HG03175 (cell line): ENCODE measurements at regions not wholly inside any gene's neighbourhood (a gene's known extent, or its start where the extent isn't known, plus 50 kb on each side); places are given as distances from the start of the nearest gene placed in this dataset.

ENCODE experiments used
- ATAC-seq: cut with Tn5 transposase; IDR thresholded peaks from one replicate; pipeline ENCODE4 v1.9.1; 2021; ENCODE audit warnings: mild to moderate bottlenecking, moderate library complexity; ENCODE audit not compliant: unreplicated experiment

GRCh38 chr1:116262207-116262994 is 110.6 kb upstream of the ATP1A1 start:
- no peak for ATAC-seq

DNA sequence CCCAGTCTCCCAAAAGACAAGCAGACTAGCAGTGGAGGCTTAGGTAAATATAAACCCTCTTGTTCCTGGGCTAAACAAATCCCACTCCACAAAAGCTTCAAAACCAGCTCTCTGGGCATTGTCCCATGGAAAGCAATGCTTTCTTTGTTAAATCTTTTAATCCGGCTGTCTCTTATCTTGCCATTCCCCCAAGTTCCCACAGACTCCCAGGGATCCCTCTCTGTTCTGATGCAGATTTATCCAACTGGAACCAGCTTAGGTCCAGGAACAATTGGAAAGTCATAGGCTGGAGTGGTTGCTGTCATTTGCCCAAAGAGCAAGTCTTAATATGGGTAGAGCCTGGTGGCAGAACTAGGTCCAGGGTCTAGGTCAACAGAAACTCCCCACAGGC is 110.1 kb upstream of the ATP1A1 start:
- ATAC-seq, result no peak

DNA sequence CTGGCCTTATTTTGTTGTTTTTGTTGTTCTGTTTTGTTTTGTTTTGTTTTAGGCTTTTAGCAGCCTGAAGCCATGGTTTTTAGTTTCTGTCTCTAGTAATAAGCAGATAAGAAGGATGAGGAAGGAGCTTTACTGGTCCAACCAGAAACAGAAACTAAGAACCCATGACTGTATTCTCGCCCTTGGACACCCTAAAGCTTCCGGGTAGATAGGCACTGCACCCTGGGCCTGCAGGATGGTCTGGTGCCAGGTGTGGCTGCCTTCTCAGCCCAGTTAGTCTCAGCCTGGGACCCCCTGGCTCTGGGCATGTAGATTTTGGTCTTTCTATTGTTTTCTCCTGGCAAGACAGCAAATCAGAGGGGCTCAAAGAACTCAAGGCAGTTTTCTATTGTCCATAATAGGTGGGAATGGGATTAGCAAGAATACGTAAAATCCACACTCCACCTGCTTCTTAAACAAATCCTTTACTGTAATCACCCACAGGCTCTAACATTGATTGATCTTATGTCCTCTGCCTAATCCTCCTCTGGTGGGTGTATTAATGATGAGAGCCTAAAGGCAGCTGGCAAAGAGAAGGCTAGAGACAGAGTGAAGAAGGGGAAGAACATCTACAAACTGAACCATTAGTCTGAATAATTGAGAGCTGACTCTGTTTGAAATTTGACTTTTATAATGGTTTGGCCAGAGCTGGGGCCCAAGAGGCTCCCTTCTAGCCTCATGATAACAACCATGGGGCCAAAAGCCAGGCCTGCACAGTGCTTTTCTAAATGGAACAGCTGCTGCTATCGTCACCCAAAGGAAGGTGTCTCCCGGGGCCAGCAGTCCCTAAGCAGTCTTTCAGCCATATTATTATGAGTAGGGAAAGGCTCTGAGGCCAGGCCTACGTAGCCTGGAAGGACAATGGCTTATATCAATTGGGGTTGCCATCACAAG is 106.8 kb upstream of the ATP1A1 start:
- no peak for ATAC-seq

- no peak for ATAC-seq
Observed at GRCh38 chr1:116266864-116267212, 106.2 kb upstream of the ATP1A1 start.

- ATAC-seq, result no peak
Observed at GRCh38 chr1:116268211-116268610, 104.8 kb upstream of the ATP1A1 start.

GRCh38 chr1:116270316-116271057 is 102.6 kb upstream of the ATP1A1 start:
- no peak for ATAC-seq

DNA sequence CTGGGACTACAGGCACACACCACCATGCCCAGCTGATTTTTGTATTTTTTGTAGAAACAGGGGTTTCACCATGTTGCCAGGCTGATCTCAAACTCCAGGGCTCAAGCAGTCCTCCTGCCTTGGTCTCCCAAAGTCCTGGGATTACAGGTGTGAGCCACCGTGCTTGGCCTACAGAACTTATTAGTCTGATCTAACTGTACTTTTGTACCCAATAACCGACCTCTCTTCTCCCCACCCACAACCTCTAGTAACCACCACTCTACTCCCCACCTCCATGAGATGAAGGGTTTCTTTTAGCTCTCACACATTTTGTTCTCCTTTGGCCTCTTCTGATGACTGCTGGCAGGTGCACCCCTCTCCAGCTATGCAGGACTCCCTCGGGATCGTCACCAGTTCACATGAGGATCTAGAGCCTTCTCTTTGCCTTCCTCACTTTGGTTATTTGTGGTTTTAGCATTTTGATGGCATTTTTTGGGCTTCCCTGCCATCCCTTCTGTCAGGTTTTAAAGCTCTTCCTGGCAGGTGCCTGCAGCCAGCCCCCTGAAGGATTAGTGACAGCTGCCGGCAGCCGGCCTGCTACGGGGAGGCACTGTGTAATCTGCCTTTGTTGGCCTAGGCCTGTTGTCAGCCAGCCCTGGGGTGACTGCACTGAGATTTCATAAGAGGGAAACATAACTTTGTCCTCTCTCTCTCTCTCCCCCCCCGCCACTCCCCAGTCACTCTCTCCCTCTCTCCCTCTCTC is 99.8 kb upstream of the ATP1A1 start:
- ATAC-seq, result no peak

DNA sequence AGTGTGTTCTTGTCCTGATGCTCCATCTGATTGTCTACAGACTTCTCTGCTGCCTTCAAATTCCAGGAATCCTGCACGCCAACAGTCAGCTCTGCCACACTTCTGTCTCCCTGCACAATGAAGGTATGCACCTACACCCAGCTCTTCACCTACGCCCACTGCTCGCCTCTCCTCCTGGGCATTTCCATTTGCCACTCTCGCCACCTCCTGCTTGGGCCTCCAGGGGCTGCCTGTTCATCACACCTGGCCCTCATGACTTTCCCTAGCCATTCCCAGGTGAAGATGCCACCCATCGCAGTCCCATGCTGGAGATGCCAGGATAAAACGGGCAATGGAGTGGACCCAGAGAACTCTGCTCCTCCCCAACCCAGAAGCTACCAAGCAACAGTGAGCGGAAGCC is 96.5 kb upstream of the ATP1A1 start:
- no peak for ATAC-seq

- no peak for ATAC-seq
Observed at GRCh38 chr1:116277840-116278540, 95.1 kb upstream of the ATP1A1 start.

GRCh38 chr1:116278541-116278866 is 94.5 kb upstream of the ATP1A1 start:
- ATAC-seq, result no peak

DNA sequence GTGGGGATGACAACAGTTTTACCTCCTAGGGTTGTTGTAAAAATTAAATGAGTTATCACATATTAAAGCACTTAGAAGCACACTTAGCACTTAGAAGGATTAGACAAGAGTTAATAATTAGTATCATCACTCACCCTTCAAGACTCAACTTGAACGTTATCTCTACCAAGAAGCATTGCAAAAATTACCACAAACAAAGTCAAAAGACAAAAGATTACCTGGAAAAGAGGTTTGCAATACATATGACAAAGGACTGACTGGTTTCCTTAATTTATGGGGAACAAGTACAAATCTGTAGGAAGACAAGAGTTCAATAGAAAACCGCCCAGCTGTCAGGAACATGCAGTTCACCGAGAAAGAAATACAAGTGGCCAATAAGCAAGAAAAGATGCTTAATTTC is 93.3 kb upstream of the ATP1A1 start:
- no peak for ATAC-seq

DNA sequence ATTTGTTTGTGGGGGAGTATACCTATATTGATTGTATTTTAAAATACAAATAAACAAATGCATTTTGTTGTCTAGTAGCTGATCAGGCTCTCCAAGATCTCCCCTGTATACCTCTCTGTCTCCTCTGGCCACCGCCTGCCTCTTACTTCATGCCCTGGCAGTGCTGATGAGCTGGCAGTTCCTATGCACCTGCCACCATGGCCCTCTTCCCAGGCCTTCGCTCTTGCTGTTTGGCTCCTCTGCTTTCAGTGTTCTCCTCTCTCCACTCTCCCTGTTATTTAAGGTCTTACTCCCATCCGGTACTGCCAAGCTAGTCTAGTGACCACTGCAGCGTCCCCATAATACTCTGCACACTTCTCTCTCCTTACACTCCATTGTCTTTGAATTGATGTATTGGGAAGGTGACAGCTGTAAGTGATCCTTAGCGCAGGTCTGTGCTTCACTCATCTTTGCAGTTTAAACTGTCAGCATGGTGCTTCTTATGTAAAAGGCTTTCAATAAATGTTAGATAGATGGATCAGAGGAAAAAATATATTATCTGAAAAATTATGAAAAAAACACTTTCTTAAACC is 88.1 kb upstream of the ATP1A1 start:
- ATAC-seq, result no peak

GRCh38 chr1:116286541-116286971 is 86.5 kb upstream of the ATP1A1 start:
- no peak for ATAC-seq

- no peak for ATAC-seq
Observed at GRCh38 chr1:116287341-116288200, 85.5 kb upstream of the ATP1A1 start.

- ATAC-seq, result no peak
Observed at GRCh38 chr1:116288201-116288598, 84.8 kb upstream of the ATP1A1 start.

DNA sequence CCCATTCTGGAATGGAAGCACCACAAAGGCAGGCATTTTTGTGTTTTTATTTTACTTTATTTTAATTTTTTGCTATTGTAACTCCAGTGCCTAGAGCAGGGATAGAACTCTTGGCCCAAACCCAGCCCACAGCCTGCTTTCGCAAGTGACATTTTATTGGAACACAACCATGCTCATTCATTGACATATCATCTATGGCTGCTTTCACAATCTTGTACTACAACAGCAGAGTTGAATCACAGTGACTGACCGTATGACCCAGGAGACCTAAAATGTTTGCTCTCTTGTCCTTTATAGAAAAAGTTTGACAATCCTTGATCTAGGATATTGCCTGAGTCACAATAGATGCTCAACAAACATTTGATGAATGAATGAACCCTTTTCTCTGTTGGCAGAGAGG is 83.9 kb upstream of the ATP1A1 start:
- no peak for ATAC-seq

GRCh38 chr1:116290085-116290705 is 82.8 kb upstream of the ATP1A1 start:
- ATAC-seq, result no peak

- ATAC-seq, result no peak
Observed at GRCh38 chr1:116291024-116291423, 82.0 kb upstream of the ATP1A1 start.
